ENCODE measurements at regions not wholly inside any gene's neighbourhood (a gene's known extent, or its start where the extent isn't known, plus 50 kb on each side); places are given as distances from the start of the nearest gene placed in this dataset.
A peak's percentile ranks its signal among the peaks of the same experiment; 100 is the strongest.

- no peak for DNase-seq (ENCODE audit: low spot score)
Measured at GRCh38 chr3:143901105-143901504, 52.8 kb upstream of the SLC9A9 start.

DNA sequence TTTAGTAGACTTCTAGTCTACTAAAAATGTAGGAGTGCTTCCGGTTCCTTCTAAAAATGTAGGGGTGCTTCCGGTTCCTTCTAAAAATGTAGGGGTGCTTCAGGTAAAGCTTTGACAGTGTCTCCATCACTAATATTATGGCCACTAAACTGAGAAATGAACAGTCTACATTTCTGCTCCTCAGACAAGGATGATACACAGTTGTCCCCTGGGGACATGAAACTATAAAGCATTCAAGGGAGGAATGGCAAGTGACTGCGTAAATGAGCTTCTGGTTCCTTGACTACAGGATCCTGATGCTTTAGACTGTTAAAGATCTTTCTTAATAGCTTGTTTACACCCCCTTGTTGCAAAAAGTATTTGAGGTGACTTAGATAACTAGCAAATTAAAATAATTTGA lies 53.9 kb upstream of the SLC9A9 start:
- no peak for DNase-seq (ENCODE audit: low spot score)

DNA sequence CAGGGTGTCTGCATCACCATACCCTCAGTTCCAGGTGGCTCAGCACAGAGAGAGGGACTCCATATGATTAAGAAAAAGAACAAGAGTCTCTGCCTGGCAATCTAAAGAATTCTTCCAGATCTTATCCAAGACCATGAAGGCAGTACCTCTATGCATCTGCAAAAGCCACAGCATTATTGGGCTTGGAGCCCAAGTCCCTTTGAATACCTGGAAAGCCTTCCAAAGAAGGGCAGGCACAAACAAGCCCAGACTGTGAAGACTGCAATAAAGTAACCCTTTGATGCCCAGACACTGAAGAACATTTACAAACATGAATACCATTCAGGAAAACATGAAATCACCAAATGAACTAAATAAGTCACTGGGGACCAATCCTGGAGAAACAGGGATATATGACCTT lies 60.9 kb upstream of the DIPK2A start:
- no peak for DNase-seq (ENCODE audit: low spot score)

- no peak for DNase-seq (ENCODE audit: low spot score)
Measured at GRCh38 chr3:143914257-143914656, 57.4 kb upstream of the DIPK2A start.

DNA sequence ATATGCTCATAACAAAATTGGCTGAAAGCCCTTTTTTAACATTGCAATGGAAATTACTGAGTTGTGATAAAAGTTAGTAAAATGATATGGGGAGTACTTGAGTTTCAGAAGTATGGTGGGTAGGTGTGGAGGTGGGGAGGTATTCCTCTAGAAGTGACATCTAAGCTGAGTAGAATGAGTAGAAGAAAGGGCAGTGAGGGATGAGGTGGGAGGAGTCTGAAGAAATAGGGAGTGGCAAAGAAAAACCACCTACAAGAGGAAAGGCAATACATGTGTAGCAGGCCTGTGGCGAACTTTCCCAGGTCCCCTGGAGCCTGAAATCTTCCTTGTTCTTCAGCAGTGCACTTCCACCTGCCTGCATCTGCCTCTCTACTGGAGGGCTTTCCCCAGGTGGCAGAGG lies 52.8 kb upstream of the DIPK2A start:
- no peak for DNase-seq (ENCODE audit: low spot score)

GRCh38 chr3:143921176-143921575 lies 50.4 kb upstream of the DIPK2A start:
- peak; percentile 15 for DNase-seq (ENCODE audit: low spot score)
